HCT116 (cell line): ENCODE measurements at regions not wholly inside any gene's neighbourhood (a gene's known extent, or its start where the extent isn't known, plus 50 kb on each side); places are given as distances from the start of the nearest gene placed in this dataset.

ENCODE experiments used
- ATAC-seq: fragments of 200-7000 bp; cut with Tn5 transposase; 2 replicates; pipeline ENCODE4 v1.9.1; 2020; ENCODE audit warnings: mild to moderate bottlenecking, moderate library complexity
- BruUV-seq: library from RNA; stranded (reverse); fragments of 400-500 nt; replicated peaks from 2 replicates; lab custom pipeline; 2021; lab: Mats Ljungman, UMichigan
- CTCF ChIA-PET: fragments of 300-600 bp; sonication (Branson Sonifier 250); formaldehyde crosslinking; loops from one replicate; lab custom pipeline; 2021; ENCODE audit warnings: antibody characterized with exemption; lab: Charles Lee
- POLR2A ChIA-PET: fragments of 300-600, 350-600 bp; sonication (Branson Sonifier 250); formaldehyde crosslinking; loops from one replicate; lab custom pipeline; 2021; ENCODE audit warnings: antibody characterized with exemption; lab: Charles Lee
- RAD21 ChIA-PET, 2 experiments: fragments of 300-600 bp; sonication (Branson Sonifier 250); formaldehyde crosslinking; loops; one replicate each; lab custom pipeline; 2023; ENCODE audit warnings: low total read pairs in 2 of 2; ENCODE audit not compliant: uncharacterized antibody in 2 of 2, unreplicated experiment in 2 of 2, low non-redundant PET in 1 of 2; lab: Charles Lee
- DNase-seq: peaks from one replicate; pipeline ENCODE4 v3.0.0-alpha.2; 2010; ENCODE audit warnings: low read depth, low spot score
- H2AFZ ChIP-seq: fragments of 200-600 bp; shearing (Covaris generic), sonication (generic); 2 replicates; pipeline ENCODE4 v1.6.1; 2017; ENCODE audit warnings: low read depth, mixed run types, mixed read lengths, antibody characterized with exemption, low read length; ENCODE audit not compliant: poor library complexity, severe bottlenecking
- H3K27ac ChIP-seq: 2 replicates; pipeline ENCODE4 v1.5.1; 2012; ENCODE audit warnings: low read depth, low read length
- H3K27me3 ChIP-seq: fragments of 200-600 bp; sonication (generic); 2 replicates; pipeline ENCODE4 v1.6.1; 2016; ENCODE audit warnings: mixed run types, low read length, mixed read lengths; ENCODE audit not compliant: insufficient read depth
- H3K36me3 ChIP-seq, 2 experiments: fragments of 200-500 bp in 1 of 2; fragments of 200-600 bp in 1 of 2; sonication (Bioruptor generic) in 1 of 2; sonication (generic) in 1 of 2; 2 replicates each; pipeline versions ENCODE4 v1.5.1 to v1.6.1; 2014 to 2016; ENCODE audit warnings: low read length in 2 of 2, inconsistent platforms in 1 of 2, mixed read lengths in 1 of 2, mixed run types in 1 of 2; ENCODE audit not compliant: insufficient read depth in 2 of 2, control insufficient read depth in 1 of 2
- H3K4me1 ChIP-seq, 2 experiments: fragments of 200-600 bp in 1 of 2; sonication (generic) in 1 of 2; 2 replicates each; pipeline versions ENCODE4 v1.5.1 to v1.6.1; 2012 to 2017; ENCODE audit warnings: low read length in 2 of 2, inconsistent platforms in 1 of 2, mild to moderate bottlenecking in 1 of 2, mixed read lengths in 1 of 2, mixed run types in 1 of 2, moderate library complexity in 1 of 2; ENCODE audit not compliant: insufficient read depth in 2 of 2, control insufficient read depth in 1 of 2
- H3K4me2 ChIP-seq: fragments of 200-600 bp; sonication (generic); 2 replicates; pipeline ENCODE4 v1.6.1; 2017; ENCODE audit warnings: mixed run types, low read length, mixed read lengths
- H3K4me3 ChIP-seq, 2 experiments: fragments of 200-600 bp in 1 of 2; sonication (generic) in 1 of 2; replicated peaks in 1 of 2; 2 replicates each; pipeline ENCODE4 v1.5.1; 2011 to 2016; ENCODE audit warnings: low read length in 2 of 2, control low read depth in 1 of 2, low read depth in 1 of 2, mild to moderate bottlenecking in 1 of 2, mixed read lengths in 1 of 2, mixed run types in 1 of 2
- H3K79me2 ChIP-seq: fragments of 200-600 bp; sonication (generic); 2 replicates; pipeline ENCODE4 v1.6.1; 2017; ENCODE audit warnings: mild to moderate bottlenecking, mixed run types, low read length, moderate library complexity, mixed read lengths; ENCODE audit not compliant: insufficient read depth
- H3K9ac ChIP-seq: fragments of 200-600 bp; sonication (generic); 2 replicates; pipeline ENCODE4 v1.6.1; 2016; ENCODE audit warnings: low read length, mixed read lengths
- H3K9me2 ChIP-seq: fragments of 200-600 bp; sonication (generic), shearing (Covaris generic); 2 replicates; pipeline ENCODE4 v1.6.1; 2017; ENCODE audit warnings: mixed run types, mild to moderate bottlenecking, moderate library complexity; ENCODE audit not compliant: insufficient read depth
- H3K9me3 ChIP-seq, 2 experiments: fragments of 200-500 bp in 1 of 2; fragments of 200-600 bp in 1 of 2; sonication (Bioruptor generic) in 1 of 2; sonication (generic) in 1 of 2; 2 replicates each; pipeline ENCODE4 v1.6.1; 2014 to 2017; ENCODE audit warnings: low read length in 2 of 2, mixed read lengths in 2 of 2, inconsistent platforms in 1 of 2, low read depth in 1 of 2, mild to moderate bottlenecking in 1 of 2, mixed run types in 1 of 2, moderate library complexity in 1 of 2; ENCODE audit not compliant: control insufficient read depth in 1 of 2, insufficient read depth in 1 of 2
- H4K20me1 ChIP-seq: fragments of 200-600 bp; sonication (generic), shearing (Covaris generic); 2 replicates; pipeline ENCODE4 v1.6.1; 2017; ENCODE audit warnings: mixed run types, mild to moderate bottlenecking, moderate library complexity; ENCODE audit not compliant: insufficient read depth
- CEBPB ChIP-seq: IDR thresholded peaks from 2 replicates; pipeline ENCODE4 v1.6.1; 2012; ENCODE audit warnings: low read depth
- CTCF ChIP-seq, 3 experiments: fragments of 200-600 bp in 1 of 3; sonication (generic) in 1 of 3; IDR thresholded peaks in 2 of 3; conservative IDR thresholded peaks in 1 of 3; 2 replicates each; pipeline ENCODE4 v1.5.1; 2012 to 2017; ENCODE audit warnings: low read depth in 2 of 3, low read length in 2 of 3, antibody characterized with exemption in 1 of 3, borderline replicate concordance in 1 of 3, control low read depth in 1 of 3, mild to moderate bottlenecking in 1 of 3, mixed read lengths in 1 of 3, mixed run types in 1 of 3, moderate library complexity in 1 of 3; ENCODE audit not compliant: insufficient read depth in 1 of 3
- EGR1 ChIP-seq: IDR thresholded peaks from 2 replicates; pipeline ENCODE4 v1.6.1; 2012; ENCODE audit warnings: low read depth
- ELF1 ChIP-seq: IDR thresholded peaks from 2 replicates; pipeline ENCODE4 v1.6.1; 2012; ENCODE audit warnings: low read depth, borderline replicate concordance
- EZH2 ChIP-seq: fragments of 200-600 bp; sonication (generic); IDR thresholded peaks from 2 replicates; pipeline ENCODE4 v1.6.1; 2017; ENCODE audit warnings: antibody characterized with exemption, mixed run types
- EZH2phosphoT487 ChIP-seq: fragments of 200-600 bp; IDR thresholded peaks from 2 replicates; pipeline ENCODE4 v1.6.1; 2018; ENCODE audit warnings: antibody characterized with exemption, borderline replicate concordance
- FOSL1 ChIP-seq: IDR thresholded peaks from 2 replicates; pipeline ENCODE4 v1.6.1; 2012; ENCODE audit warnings: low read depth
- JUND ChIP-seq: IDR thresholded peaks from 2 replicates; pipeline ENCODE4 v1.6.1; 2012
- RAD21 ChIP-seq: IDR thresholded peaks from 2 replicates; pipeline ENCODE4 v1.6.1; 2012; ENCODE audit warnings: low read depth, mild to moderate bottlenecking
- SIN3A ChIP-seq: IDR thresholded peaks from 2 replicates; pipeline ENCODE4 v1.6.1; 2012; ENCODE audit warnings: low read depth
- SP1 ChIP-seq: IDR thresholded peaks from 2 replicates; pipeline ENCODE4 v1.6.1; 2012; ENCODE audit warnings: low read depth
- SRF ChIP-seq: IDR thresholded peaks from 2 replicates; pipeline ENCODE4 v1.6.1; 2012; ENCODE audit warnings: low read depth
- TCF7L2 ChIP-seq: IDR thresholded peaks from 2 replicates; pipeline ENCODE4 v1.7.0; 2011; ENCODE audit warnings: borderline replicate concordance, inconsistent platforms; ENCODE audit not compliant: insufficient read depth, insufficient read length; ENCODE audit errors: extremely low read depth
- YY1 ChIP-seq: IDR thresholded peaks from 2 replicates; pipeline ENCODE4 v1.6.1; 2011; ENCODE audit warnings: low read length, low read depth, moderate library complexity, mild to moderate bottlenecking; ENCODE audit not compliant: insufficient replicate concordance; ENCODE audit errors: extremely low read depth
- ZNF274 ChIP-seq: fragments of 200-500 bp; sonication (Bioruptor generic); IDR thresholded peaks from 2 replicates; pipeline ENCODE4 v1.6.1; 2014; ENCODE audit warnings: mild to moderate bottlenecking, low read depth, low read length, inconsistent platforms
- intact Hi-C: fragments of 100-400 bp; cut with micrococcal nuclease; formaldehyde crosslinking; loops from 2 replicates; pipeline ENCODE4 v1.10.0; 2022
- TF ChIP-seq, protein P1 (sequence below): IDR thresholded peaks from 2 replicates; pipeline ENCODE4 v1.6.1; 2011; ENCODE audit warnings: mild to moderate bottlenecking, low read length, moderate library complexity; ENCODE audit not compliant: insufficient replicate concordance; ENCODE audit errors: extremely low read depth
- TF ChIP-seq, protein P2 (sequence below): IDR thresholded peaks from 2 replicates; pipeline ENCODE4 v1.6.1; 2012
- TF ChIP-seq, protein P3 (sequence below): IDR thresholded peaks from 2 replicates; pipeline ENCODE4 v1.6.1; 2012
- TF ChIP-seq, protein P4 (sequence below): IDR thresholded peaks from 2 replicates; pipeline ENCODE4 v1.6.1; 2012; ENCODE audit warnings: low read depth

GRCh38 chr3:81033185-81033584 lies 728.3 kb downstream of the GBE1 start:
- no peak overlapping the region for H3K4me3 ChIP-seq
- no peak overlapping the region for H3K27ac ChIP-seq
- intact Hi-C loops = loop anchor here (10.0 kb wide), 1 partner anchor 152 kb away; no protein-coding TSS in a partner anchor
- no peak overlapping the region for H3K9ac ChIP-seq
- no peak for ATAC-seq
- no peaks in the 10 kb centered on the region; a peak in 1 of 4 replicates for H3K36me3 ChIP-seq
- H3K4me1 ChIP-seq = no peaks in the 10 kb centered on the region
- peaks cover 4 to 11% of the 10 kb centered on the region in 2 experiments; a peak in 1 of 4 replicates for H3K9me3 ChIP-seq
- H4K20me1 ChIP-seq = no peaks in the 10 kb centered on the region
- no peak overlapping the region for H2AFZ ChIP-seq
- BruUV-seq = no TSS peak
- H3K9me2 ChIP-seq = no peaks in the 10 kb centered on the region
- H3K79me2 ChIP-seq = no peaks in the 10 kb centered on the region
- CTCF ChIA-PET = no interaction called here
- RAD21 ChIA-PET = no interaction called here
- TF ChIP-seq JUND (no peak), FOSL1 (no peak), RAD21 (no peak), EZH2 (no peak), TCF7L2 (no peak), CTCF (IDR thresholded peaks at IDR 0.05 in 2 of 3, conservative IDR thresholded peaks at IDR 0.05 in 1 of 3; ENCODE audit: borderline replicate concordance in 1 of 3, insufficient read depth in 1 of 3, low read depth in 2 of 3, low read length in 2 of 3) (no peak), SIN3A (no peak), SRF (no peak), ZNF274 (no peak), EGR1 (no peak), ELF1 (no peak), EZH2phosphoT487 (no peak), YY1 (no peak), SP1 (no peak), CEBPB (no peak)
- TF ChIP-seq, protein P1, sequence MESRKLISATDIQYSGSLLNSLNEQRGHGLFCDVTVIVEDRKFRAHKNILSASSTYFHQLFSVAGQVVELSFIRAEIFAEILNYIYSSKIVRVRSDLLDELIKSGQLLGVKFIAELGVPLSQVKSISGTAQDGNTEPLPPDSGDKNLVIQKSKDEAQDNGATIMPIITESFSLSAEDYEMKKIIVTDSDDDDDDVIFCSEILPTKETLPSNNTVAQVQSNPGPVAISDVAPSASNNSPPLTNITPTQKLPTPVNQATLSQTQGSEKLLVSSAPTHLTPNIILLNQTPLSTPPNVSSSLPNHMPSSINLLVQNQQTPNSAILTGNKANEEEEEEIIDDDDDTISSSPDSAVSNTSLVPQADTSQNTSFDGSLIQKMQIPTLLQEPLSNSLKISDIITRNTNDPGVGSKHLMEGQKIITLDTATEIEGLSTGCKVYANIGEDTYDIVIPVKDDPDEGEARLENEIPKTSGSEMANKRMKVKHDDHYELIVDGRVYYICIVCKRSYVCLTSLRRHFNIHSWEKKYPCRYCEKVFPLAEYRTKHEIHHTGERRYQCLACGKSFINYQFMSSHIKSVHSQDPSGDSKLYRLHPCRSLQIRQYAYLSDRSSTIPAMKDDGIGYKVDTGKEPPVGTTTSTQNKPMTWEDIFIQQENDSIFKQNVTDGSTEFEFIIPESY = no peak
- TF ChIP-seq, protein P2, sequence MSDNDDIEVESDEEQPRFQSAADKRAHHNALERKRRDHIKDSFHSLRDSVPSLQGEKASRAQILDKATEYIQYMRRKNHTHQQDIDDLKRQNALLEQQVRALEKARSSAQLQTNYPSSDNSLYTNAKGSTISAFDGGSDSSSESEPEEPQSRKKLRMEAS = no peak
- TF ChIP-seq, protein P3, sequence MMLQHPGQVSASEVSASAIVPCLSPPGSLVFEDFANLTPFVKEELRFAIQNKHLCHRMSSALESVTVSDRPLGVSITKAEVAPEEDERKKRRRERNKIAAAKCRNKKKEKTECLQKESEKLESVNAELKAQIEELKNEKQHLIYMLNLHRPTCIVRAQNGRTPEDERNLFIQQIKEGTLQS = no peak
- TF ChIP-seq, protein P4, sequence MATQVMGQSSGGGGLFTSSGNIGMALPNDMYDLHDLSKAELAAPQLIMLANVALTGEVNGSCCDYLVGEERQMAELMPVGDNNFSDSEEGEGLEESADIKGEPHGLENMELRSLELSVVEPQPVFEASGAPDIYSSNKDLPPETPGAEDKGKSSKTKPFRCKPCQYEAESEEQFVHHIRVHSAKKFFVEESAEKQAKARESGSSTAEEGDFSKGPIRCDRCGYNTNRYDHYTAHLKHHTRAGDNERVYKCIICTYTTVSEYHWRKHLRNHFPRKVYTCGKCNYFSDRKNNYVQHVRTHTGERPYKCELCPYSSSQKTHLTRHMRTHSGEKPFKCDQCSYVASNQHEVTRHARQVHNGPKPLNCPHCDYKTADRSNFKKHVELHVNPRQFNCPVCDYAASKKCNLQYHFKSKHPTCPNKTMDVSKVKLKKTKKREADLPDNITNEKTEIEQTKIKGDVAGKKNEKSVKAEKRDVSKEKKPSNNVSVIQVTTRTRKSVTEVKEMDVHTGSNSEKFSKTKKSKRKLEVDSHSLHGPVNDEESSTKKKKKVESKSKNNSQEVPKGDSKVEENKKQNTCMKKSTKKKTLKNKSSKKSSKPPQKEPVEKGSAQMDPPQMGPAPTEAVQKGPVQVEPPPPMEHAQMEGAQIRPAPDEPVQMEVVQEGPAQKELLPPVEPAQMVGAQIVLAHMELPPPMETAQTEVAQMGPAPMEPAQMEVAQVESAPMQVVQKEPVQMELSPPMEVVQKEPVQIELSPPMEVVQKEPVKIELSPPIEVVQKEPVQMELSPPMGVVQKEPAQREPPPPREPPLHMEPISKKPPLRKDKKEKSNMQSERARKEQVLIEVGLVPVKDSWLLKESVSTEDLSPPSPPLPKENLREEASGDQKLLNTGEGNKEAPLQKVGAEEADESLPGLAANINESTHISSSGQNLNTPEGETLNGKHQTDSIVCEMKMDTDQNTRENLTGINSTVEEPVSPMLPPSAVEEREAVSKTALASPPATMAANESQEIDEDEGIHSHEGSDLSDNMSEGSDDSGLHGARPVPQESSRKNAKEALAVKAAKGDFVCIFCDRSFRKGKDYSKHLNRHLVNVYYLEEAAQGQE = no peak
- TF ChIP-seq, all 23 proteins: peak for 0
- H3K4me2 ChIP-seq = no peak overlapping the region
- no peaks in the 10 kb centered on the region for H3K27me3 ChIP-seq
- DNase-seq = no peak
- POLR2A ChIA-PET = no interaction called here
